ENCODE measurements at regions not wholly inside any gene's neighbourhood (a gene's known extent, or its start where the extent isn't known, plus 50 kb on each side); places are given as distances from the start of the nearest gene placed in this dataset.

GRCh38 chr2:118687192-118687591, 160.3 kb downstream of the EN1 start:
- no peaks in the 10 kb centered on the region; a peak in 1 of 4 replicates for H3K4me1 ChIP-seq (ENCODE audit: control insufficient read depth in 1 of 2, insufficient read depth in 2 of 2, low read depth in 1 of 2, low read length in 1 of 2)
- H3K9me2 ChIP-seq: no peaks in the 10 kb centered on the region
- 38% methylated on average over 3 of the region's 3 CpGs for WGBS (ENCODE audit: low lambda C conversion rate)
- CTCF ChIA-PET: no interaction called here
- POLR2A ChIA-PET: no interaction called here
- H3K36me3 ChIP-seq (replicated peaks in 1 of 2; ENCODE audit: control insufficient read depth in 1 of 2, insufficient read depth in 2 of 2, low read length in 1 of 2): no peaks in the 10 kb centered on the region
- DNase-seq: no peak
- no peaks in the 10 kb centered on the region for H3K79me2 ChIP-seq (ENCODE audit: insufficient read depth)
- no peak overlapping the region for H3K4me3 ChIP-seq (ENCODE audit: low read depth in 2 of 2, low read length in 1 of 2)
- no peak overlapping the region for H2AFZ ChIP-seq (ENCODE audit: low read depth)
- no peaks in the 10 kb centered on the region for H3K27me3 ChIP-seq (ENCODE audit: insufficient read depth)
- no peak overlapping the region for H3K27ac ChIP-seq (ENCODE audit: low read depth in 2 of 2, low read length in 1 of 2)
- H4K20me1 ChIP-seq (ENCODE audit: insufficient read depth): no peaks in the 10 kb centered on the region
- H3K9ac ChIP-seq: no peak overlapping the region
- no peaks in the 10 kb centered on the region for H3K9me3 ChIP-seq
- no peak overlapping the region for H3K4me2 ChIP-seq
- TF ChIP-seq TEAD4 (IDR thresholded peaks at IDR 0.05; ENCODE audit: borderline replicate concordance, insufficient read depth) (no peak), EZH2phosphoT487 (IDR thresholded peaks at IDR 0.05; ENCODE audit: borderline replicate concordance, low read depth) (no peak), RFX5 (IDR thresholded peaks at IDR 0.05; ENCODE audit: low read length) (no peak), ELF1 (IDR thresholded peaks at IDR 0.05) (no peak), RXRA (IDR thresholded peaks at IDR 0.05; ENCODE audit: borderline replicate concordance, low read depth) (no peak), PBX3 (IDR thresholded peaks at IDR 0.05) (no peak), MXI1 (IDR thresholded peaks at IDR 0.05; ENCODE audit: low read depth, low read length) (no peak), ZBTB33 (IDR thresholded peaks at IDR 0.05; ENCODE audit: borderline replicate concordance, low read depth) (no peak), CTCF (IDR thresholded peaks at IDR 0.05) (no peak), EP300 (IDR thresholded peaks at IDR 0.05; ENCODE audit: borderline replicate concordance in 1 of 2, low read depth in 1 of 2, low read length in 1 of 2) (no peak), TCF12 (IDR thresholded peaks at IDR 0.05) (no peak), FOXJ3 (CRISPR knock-in tag; IDR thresholded peaks at IDR 0.05) (no peak), RAD21 (IDR thresholded peaks at IDR 0.05; ENCODE audit: low read length) (no peak), NFIC (IDR thresholded peaks at IDR 0.05; ENCODE audit: borderline replicate concordance) (no peak)
- H3F3A ChIP-seq (replicated peaks; ENCODE audit: insufficient read depth): no peaks in the 10 kb centered on the region

- WGBS (ENCODE audit: low lambda C conversion rate): 75% methylated on average over 1 of the region's 1 CpG
- Histone ChIP-seq H3K36me3 (replicated peaks in 1 of 2; ENCODE audit: control insufficient read depth in 1 of 2, insufficient read depth in 2 of 2, low read length in 1 of 2) (no peaks in the 10 kb centered on the region), H3K79me2 (ENCODE audit: insufficient read depth) (no peaks in the 10 kb centered on the region), H3K27ac (ENCODE audit: low read depth in 2 of 2, low read length in 1 of 2) (no peak overlapping the region), H3K9ac (no peak overlapping the region), H3F3A (replicated peaks; ENCODE audit: insufficient read depth) (no peaks in the 10 kb centered on the region), H3K9me3 (no peaks in the 10 kb centered on the region), H3K9me2 (no peaks in the 10 kb centered on the region), H3K4me2 (no peak overlapping the region), H3K4me3 (ENCODE audit: low read depth in 2 of 2, low read length in 1 of 2) (no peak overlapping the region), H3K27me3 (ENCODE audit: insufficient read depth) (no peaks in the 10 kb centered on the region), H3K4me1 (ENCODE audit: control insufficient read depth in 1 of 2, insufficient read depth in 2 of 2, low read depth in 1 of 2, low read length in 1 of 2) (no peaks in the 10 kb centered on the region; a peak in 1 of 4 replicates), H2AFZ (ENCODE audit: low read depth) (no peak overlapping the region), H4K20me1 (ENCODE audit: insufficient read depth) (no peaks in the 10 kb centered on the region)
- ChIA-PET POLR2A (no interaction called here), CTCF (no interaction called here)
- no peak for DNase-seq
- TF ChIP-seq EZH2phosphoT487 (IDR thresholded peaks at IDR 0.05; ENCODE audit: borderline replicate concordance, low read depth) (no peak), USF1 (IDR thresholded peaks at IDR 0.05; ENCODE audit: borderline replicate concordance, low read depth) (no peak), RAD21 (IDR thresholded peaks at IDR 0.05; ENCODE audit: low read length) (no peak), YY1 (IDR thresholded peaks at IDR 0.05; ENCODE audit: low read depth) (no peak), POLR2AphosphoS5 (IDR thresholded peaks at IDR 0.05; ENCODE audit: low read depth, low read length) (no peak), FOXJ3 (CRISPR knock-in tag; IDR thresholded peaks at IDR 0.05) (no peak), NRF1 (IDR thresholded peaks at IDR 0.05; ENCODE audit: low read depth, low read length) (no peak), FOSL2 (IDR thresholded peaks at IDR 0.05; ENCODE audit: borderline replicate concordance, low read depth) (no peak), SMC3 (IDR thresholded peaks at IDR 0.05; ENCODE audit: low read depth, low read length) (no peak), REST (IDR thresholded peaks at IDR 0.05; ENCODE audit: low read depth, low read length) (no peak)
Measured at GRCh38 chr2:118686346-118686745, 161.1 kb downstream of the EN1 start.
